Gastrocnemius medialis (tissue), 4 donors: ENCODE measurements at regions not wholly inside any gene's neighbourhood (a gene's known extent, or its start where the extent isn't known, plus 50 kb on each side); places are given as distances from the start of the nearest gene placed in this dataset.
"Not testable (repeated sequence)": the region's sequence is repeated elsewhere in the genome, so short reads cannot be mapped to it uniquely, and the experiment has no call there.

ENCODE experiments used
- ATAC-seq, 2 donors: fragments of 150-250 bp; one replicate each; pipeline ENCODE4 v1.9.1; 2016
- DNase-seq, 2 donors: peaks; one replicate each; pipeline ENCODE4 v3.0.0-alpha.2; 2019
- H3K27ac ChIP-seq, 4 donors: fragments of 200-600 bp; sonication (generic); 1 replicate in 1 of 4; 2 replicates in 3 of 4; pipeline ENCODE4 v1.5.1; 2016 to 2018; ENCODE audit warnings: mild to moderate bottlenecking in 2 of 4, moderate library complexity in 1 of 4
- H3K27me3 ChIP-seq, 3 donors: fragments of 200-600 bp; sonication (generic) in 2 of 3; 1 replicate in 1 of 3; 2 replicates in 2 of 3; pipeline versions ENCODE4 v1.5.1 to v1.6.0; 2016 to 2019; ENCODE audit warnings: mild to moderate bottlenecking in 1 of 3, moderate library complexity in 1 of 3
- H3K36me3 ChIP-seq, 2 donors: fragments of 200-600 bp; sonication (generic) in 1 of 2; one replicate each; pipeline ENCODE4 v1.5.1; 2017 to 2018
- H3K4me1 ChIP-seq, 2 donors: fragments of 200-600 bp; sonication (generic) in 1 of 2; one replicate each; pipeline ENCODE4 v1.5.1; 2016 to 2017; ENCODE audit warnings: mild to moderate bottlenecking in 2 of 2
- H3K4me3 ChIP-seq, 4 donors: fragments of 200-600 bp; sonication (generic) in 3 of 4; 1 replicate in 1 of 4; 2 replicates in 3 of 4; pipeline ENCODE4 v1.5.1; 2016 to 2019; ENCODE audit warnings: mild to moderate bottlenecking in 2 of 4
- H3K9me3 ChIP-seq, 3 donors: fragments of 200-600 bp; sonication (generic) in 2 of 3; 1 replicate in 1 of 3; 2 replicates in 2 of 3; pipeline ENCODE4 v1.5.1; 2016 to 2019
- POLR2A ChIP-seq, 2 donors: fragments of 450-650 bp; IDR thresholded peaks; one replicate each; pipeline ENCODE4 v1.6.1; 2017; ENCODE audit warnings: antibody characterized with exemption in 2 of 2, mild to moderate bottlenecking in 2 of 2, moderate library complexity in 2 of 2
- in situ Hi-C, 4 donors: fragments of 200-750 bp; cut with MboI; loops; one replicate each; pipeline versions ENCODE4 v1.15.0 to v1.8.0; 2017; ENCODE audit warnings: low sequenced_read_pairs in 4 of 4
- intact Hi-C: fragments of 100-400 bp; cut with DNase I; formaldehyde crosslinking; loops from one replicate; pipeline ENCODE4 v1.15.1; 2023; ENCODE audit warnings: low total_unique reads
- TF ChIP-seq, protein P1 (sequence below), 5 experiments: fragments of 450-650 bp in 3 of 5; fragments of 200-600 bp in 2 of 5; sonication (generic) in 2 of 5; IDR thresholded peaks in 4 of 5; conservative IDR thresholded peaks in 1 of 5; 1 replicate in 4 of 5; 2 replicates in 1 of 5; pipeline ENCODE4 v1.5.1; 2016 to 2019; ENCODE audit warnings: antibody characterized with exemption in 5 of 5, mild to moderate bottlenecking in 3 of 5, moderate library complexity in 3 of 5

- DNase-seq (no peak), ATAC-seq (no peak)
- Histone ChIP-seq H3K4me1 (no peaks in the 10 kb centered on the region), H3K27me3 (no peaks in the 10 kb centered on the region), H3K27ac (no peak overlapping the region), H3K36me3 (no peaks in the 10 kb centered on the region), H3K4me3 (no peak overlapping the region), H3K9me3 (no peaks in the 10 kb centered on the region)
- intact Hi-C loops, result no loop called here
- TF ChIP-seq POLR2A (IDR thresholded peaks at IDR 0.05), result no peak
- in situ Hi-C loops, result no loop called here
These were observed 682.2 kb upstream of the RAG2 start for GRCh38 chr11:37280200-37280599.

GRCh38 chr11:37277896-37278465 lies 679.9 kb upstream of the RAG2 start:
- H3K9me3 ChIP-seq, result no peaks in the 10 kb centered on the region
- no peak for TF ChIP-seq POLR2A (IDR thresholded peaks at IDR 0.05)
- TF ChIP-seq, protein P1, sequence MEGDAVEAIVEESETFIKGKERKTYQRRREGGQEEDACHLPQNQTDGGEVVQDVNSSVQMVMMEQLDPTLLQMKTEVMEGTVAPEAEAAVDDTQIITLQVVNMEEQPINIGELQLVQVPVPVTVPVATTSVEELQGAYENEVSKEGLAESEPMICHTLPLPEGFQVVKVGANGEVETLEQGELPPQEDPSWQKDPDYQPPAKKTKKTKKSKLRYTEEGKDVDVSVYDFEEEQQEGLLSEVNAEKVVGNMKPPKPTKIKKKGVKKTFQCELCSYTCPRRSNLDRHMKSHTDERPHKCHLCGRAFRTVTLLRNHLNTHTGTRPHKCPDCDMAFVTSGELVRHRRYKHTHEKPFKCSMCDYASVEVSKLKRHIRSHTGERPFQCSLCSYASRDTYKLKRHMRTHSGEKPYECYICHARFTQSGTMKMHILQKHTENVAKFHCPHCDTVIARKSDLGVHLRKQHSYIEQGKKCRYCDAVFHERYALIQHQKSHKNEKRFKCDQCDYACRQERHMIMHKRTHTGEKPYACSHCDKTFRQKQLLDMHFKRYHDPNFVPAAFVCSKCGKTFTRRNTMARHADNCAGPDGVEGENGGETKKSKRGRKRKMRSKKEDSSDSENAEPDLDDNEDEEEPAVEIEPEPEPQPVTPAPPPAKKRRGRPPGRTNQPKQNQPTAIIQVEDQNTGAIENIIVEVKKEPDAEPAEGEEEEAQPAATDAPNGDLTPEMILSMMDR (IDR thresholded peaks at IDR 0.05 in 4 of 5, conservative IDR thresholded peaks at IDR 0.05 in 1 of 5), result no peak
- H3K4me3 ChIP-seq, result no peak overlapping the region
- no peak overlapping the region for H3K27ac ChIP-seq
- DNase-seq (no peak), ATAC-seq (no peak)
- no peaks in the 10 kb centered on the region for H3K27me3 ChIP-seq
- intact Hi-C loops (no loop called here), in situ Hi-C loops (no loop called here)
- H3K4me1 ChIP-seq, result no peaks in the 10 kb centered on the region
- no peaks in the 10 kb centered on the region for H3K36me3 ChIP-seq

DNA sequence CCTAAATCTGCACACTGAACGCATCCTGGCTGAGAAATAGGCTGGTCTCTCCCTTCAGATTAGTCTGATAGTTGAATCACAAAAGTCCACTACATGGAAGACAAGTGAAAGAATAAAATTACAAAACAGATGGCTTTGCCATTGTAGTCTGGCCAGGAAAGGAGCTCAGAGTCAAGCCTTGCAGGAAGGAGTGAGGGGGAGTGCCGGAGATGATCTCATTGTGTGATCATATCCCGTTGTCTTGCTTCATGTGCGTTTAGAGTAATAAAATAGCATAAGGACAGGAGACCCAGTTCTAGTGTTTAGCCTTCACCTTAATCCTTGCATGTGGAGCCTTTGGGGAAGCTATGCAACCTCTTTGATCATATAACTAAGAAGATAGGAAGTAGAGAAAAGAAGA lies 666.7 kb upstream of the RAG2 start:
- in situ Hi-C loops, result no loop called here
- Histone ChIP-seq H3K27me3 (no peaks in the 10 kb centered on the region), H3K27ac (no peak overlapping the region), H3K9me3 (no peaks in the 10 kb centered on the region), H3K36me3 (no peaks in the 10 kb centered on the region), H3K4me3 (no peak overlapping the region), H3K4me1 (no peaks in the 10 kb centered on the region)
- ATAC-seq (no peak), DNase-seq (no peak)
- intact Hi-C loops, result no loop called here
- TF ChIP-seq, protein P1 (IDR thresholded peaks at IDR 0.05 in 4 of 5, conservative IDR thresholded peaks at IDR 0.05 in 1 of 5), result no peak
- TF ChIP-seq POLR2A (IDR thresholded peaks at IDR 0.05), result no peak

- DNase-seq (no peak), ATAC-seq (no peak)
- in situ Hi-C loops (no loop called here), intact Hi-C loops (no loop called here)
- H3K36me3 ChIP-seq, result no peaks in the 10 kb centered on the region
- no peaks in the 10 kb centered on the region for H3K27me3 ChIP-seq
- no peak overlapping the region for H3K4me3 ChIP-seq
- H3K4me1 ChIP-seq, result no peaks in the 10 kb centered on the region
- no peak overlapping the region for H3K27ac ChIP-seq
- H3K9me3 ChIP-seq, result no peaks in the 10 kb centered on the region
- TF ChIP-seq POLR2A (IDR thresholded peaks at IDR 0.05), result no peak
- TF ChIP-seq, protein P1 (IDR thresholded peaks at IDR 0.05 in 4 of 5, conservative IDR thresholded peaks at IDR 0.05 in 1 of 5), result no peak
These were observed 666.0 kb upstream of the RAG2 start for GRCh38 chr11:37264060-37264459.

- H3K9me3 ChIP-seq, in situ Hi-C loops: not testable (repeated sequence)
These were observed 665.4 kb upstream of the RAG2 start for GRCh38 chr11:37263467-37263866.

DNA sequence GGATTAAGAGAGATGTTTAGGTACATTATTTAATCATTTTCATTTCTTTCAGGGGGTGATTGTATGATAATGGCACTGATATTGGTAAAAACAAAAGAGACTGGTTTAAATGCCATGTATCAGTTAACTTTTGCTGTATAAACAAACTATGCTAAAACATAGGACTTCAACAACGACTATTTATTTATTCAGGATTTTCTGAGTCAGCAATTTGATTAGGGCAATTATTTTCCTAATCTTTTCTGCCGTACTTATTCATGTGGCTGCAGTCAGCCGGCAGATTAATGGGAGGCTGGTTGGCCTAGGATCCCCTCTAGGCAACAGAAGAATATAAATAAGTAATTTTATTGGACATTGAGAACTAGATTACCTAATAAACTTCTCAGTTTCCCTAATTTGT lies 661.7 kb upstream of the RAG2 start:
- TF ChIP-seq, protein P1 (IDR thresholded peaks at IDR 0.05 in 4 of 5, conservative IDR thresholded peaks at IDR 0.05 in 1 of 5), result no peak
- TF ChIP-seq POLR2A (IDR thresholded peaks at IDR 0.05), result no peak
- no peaks in the 10 kb centered on the region for H3K27me3 ChIP-seq
- in situ Hi-C loops, result no loop called here

More at GRCh38 chr11:37263467-37263866, 665.4 kb upstream of the RAG2 start:
- intact Hi-C loops, H3K27me3 ChIP-seq, H3K4me3 ChIP-seq, H3K36me3 ChIP-seq, ATAC-seq, DNase-seq, H3K27ac ChIP-seq, H3K4me1 ChIP-seq: not testable (repeated sequence)

More for the DNA sequence above, 661.7 kb upstream of the RAG2 start:
- DNase-seq, result no peak
- intact Hi-C loops, result no loop called here
- Histone ChIP-seq H3K9me3 (no peaks in the 10 kb centered on the region), H3K27ac (no peak overlapping the region), H3K4me3 (no peak overlapping the region), H3K36me3 (no peaks in the 10 kb centered on the region), H3K4me1 (no peaks in the 10 kb centered on the region)
- ATAC-seq, result no peak
